Neural cell (in vitro differentiated cells): ENCODE measurements at regions not wholly inside any gene's neighbourhood (a gene's known extent, or its start where the extent isn't known, plus 50 kb on each side); places are given as distances from the start of the nearest gene placed in this dataset.

ENCODE experiments used
- H2AFZ ChIP-seq: fragments of 200-600, 300-800 bp; sonication (generic), shearing (Covaris generic); 2 replicates; pipeline ENCODE4 v1.6.0; 2014; ENCODE audit warnings: low read depth, mild to moderate bottlenecking, antibody characterized with exemption, low read length, moderate library complexity
- H3F3A ChIP-seq: fragments of 200-600 bp; shearing (Covaris generic); 2 replicates; pipeline ENCODE4 v1.6.1; 2016; ENCODE audit warnings: mild to moderate bottlenecking, moderate library complexity, mixed read lengths, antibody characterized with exemption, low read length; ENCODE audit not compliant: insufficient read depth, poor library complexity, severe bottlenecking
- H3K27ac ChIP-seq: fragments of 200-600, 300-800 bp; sonication (generic), shearing (Covaris generic); 2 replicates; pipeline ENCODE4 v1.5.1; 2014; ENCODE audit warnings: mild to moderate bottlenecking, low read length, moderate library complexity
- H3K27me3 ChIP-seq: fragments of 300-800, 200-600 bp; sonication (generic), shearing (Covaris generic); 2 replicates; pipeline ENCODE4 v1.6.0; 2014; ENCODE audit warnings: mild to moderate bottlenecking, low read depth, low read length, moderate library complexity; ENCODE audit not compliant: insufficient read depth
- H3K36me3 ChIP-seq: fragments of 300-800, 200-600 bp; sonication (generic), shearing (Covaris generic); 2 replicates; pipeline ENCODE4 v1.5.1; 2014; ENCODE audit warnings: mild to moderate bottlenecking, antibody characterized with exemption, low read length, moderate library complexity; ENCODE audit not compliant: insufficient read depth
- H3K4me2 ChIP-seq: fragments of 300-800, 200-600 bp; sonication (generic), shearing (Covaris generic); 2 replicates; pipeline ENCODE4 v1.6.0; 2014; ENCODE audit warnings: mild to moderate bottlenecking, low read length
- H3K4me3 ChIP-seq: fragments of 300-800, 200-600 bp; sonication (generic), shearing (Covaris generic); 2 replicates; pipeline ENCODE4 v1.5.1; 2014; ENCODE audit warnings: mild to moderate bottlenecking, low read length, moderate library complexity
- H3K79me2 ChIP-seq: fragments of 200-600 bp; shearing (Covaris generic); replicated peaks from 2 replicates; pipeline ENCODE4 v1.6.0; 2014; ENCODE audit warnings: mild to moderate bottlenecking, low read length, moderate library complexity; ENCODE audit not compliant: insufficient read depth
- H3K9ac ChIP-seq: fragments of 300-800, 200-600 bp; sonication (generic), shearing (Covaris generic); 2 replicates; pipeline ENCODE4 v1.6.1; 2016; ENCODE audit warnings: mild to moderate bottlenecking, low read length, mixed read lengths
- H3K9me2 ChIP-seq: fragments of 200-600 bp; shearing (Covaris generic); 2 replicates; pipeline ENCODE4 v1.6.1; 2016; ENCODE audit warnings: mild to moderate bottlenecking, low read length, mixed read lengths; ENCODE audit not compliant: insufficient read depth
- H3K9me3 ChIP-seq: fragments of 200-600, 300-800 bp; sonication (generic), shearing (Covaris generic); 2 replicates; pipeline ENCODE4 v1.6.1; 2016; ENCODE audit warnings: mild to moderate bottlenecking, mixed run types, low read length, moderate library complexity, mixed read lengths
- H4K20me1 ChIP-seq: fragments of 200-600 bp; shearing (Covaris generic); 2 replicates; pipeline ENCODE4 v1.6.1; 2016; ENCODE audit warnings: mild to moderate bottlenecking, mixed run types; ENCODE audit not compliant: insufficient read depth
- EP300 ChIP-seq: fragments of 450-650 bp; conservative IDR thresholded peaks from 2 replicates; pipeline ENCODE4 v1.6.1; 2014; ENCODE audit warnings: antibody characterized with exemption, mild to moderate bottlenecking, moderate library complexity; ENCODE audit not compliant: poor library complexity, severe bottlenecking
- EZH2 ChIP-seq: fragments of 200-600, 300-800 bp; shearing (Covaris generic), sonication (generic); IDR thresholded peaks from 2 replicates; pipeline ENCODE4 v1.6.1; 2014; ENCODE audit warnings: antibody characterized with exemption, low read length, borderline replicate concordance, mild to moderate bottlenecking; ENCODE audit not compliant: insufficient read depth, poor library complexity, severe bottlenecking
- MXI1 ChIP-seq: fragments of 450-650 bp; conservative IDR thresholded peaks from 2 replicates; pipeline ENCODE4 v1.6.1; 2014; ENCODE audit warnings: antibody characterized with exemption, mild to moderate bottlenecking; ENCODE audit not compliant: poor library complexity, severe bottlenecking
- POLR2AphosphoS5 ChIP-seq: IDR thresholded peaks from 2 replicates; pipeline ENCODE4 v1.6.1; 2012
- RAD21 ChIP-seq: fragments of 450-650 bp; conservative IDR thresholded peaks from 2 replicates; pipeline ENCODE4 v1.6.1; 2014; ENCODE audit warnings: antibody characterized with exemption, mild to moderate bottlenecking, moderate library complexity
- SMC3 ChIP-seq: fragments of 450-650 bp; conservative IDR thresholded peaks from 2 replicates; pipeline ENCODE4 v1.6.1; 2014; ENCODE audit warnings: antibody characterized with exemption, mild to moderate bottlenecking, moderate library complexity; ENCODE audit not compliant: poor library complexity
- TAF1 ChIP-seq: IDR thresholded peaks from 2 replicates; pipeline ENCODE4 v1.6.1; 2012; ENCODE audit warnings: low read depth
- TF ChIP-seq, protein P1 (sequence below): IDR thresholded peaks from 2 replicates; pipeline ENCODE4 v1.6.1; 2012; ENCODE audit warnings: borderline replicate concordance
- TF ChIP-seq, protein P2 (sequence below): fragments of 450-650 bp; IDR thresholded peaks from 2 replicates; pipeline ENCODE4 v1.5.1; 2014; ENCODE audit warnings: antibody characterized with exemption, mild to moderate bottlenecking, moderate library complexity; ENCODE audit not compliant: poor library complexity, severe bottlenecking

DNA sequence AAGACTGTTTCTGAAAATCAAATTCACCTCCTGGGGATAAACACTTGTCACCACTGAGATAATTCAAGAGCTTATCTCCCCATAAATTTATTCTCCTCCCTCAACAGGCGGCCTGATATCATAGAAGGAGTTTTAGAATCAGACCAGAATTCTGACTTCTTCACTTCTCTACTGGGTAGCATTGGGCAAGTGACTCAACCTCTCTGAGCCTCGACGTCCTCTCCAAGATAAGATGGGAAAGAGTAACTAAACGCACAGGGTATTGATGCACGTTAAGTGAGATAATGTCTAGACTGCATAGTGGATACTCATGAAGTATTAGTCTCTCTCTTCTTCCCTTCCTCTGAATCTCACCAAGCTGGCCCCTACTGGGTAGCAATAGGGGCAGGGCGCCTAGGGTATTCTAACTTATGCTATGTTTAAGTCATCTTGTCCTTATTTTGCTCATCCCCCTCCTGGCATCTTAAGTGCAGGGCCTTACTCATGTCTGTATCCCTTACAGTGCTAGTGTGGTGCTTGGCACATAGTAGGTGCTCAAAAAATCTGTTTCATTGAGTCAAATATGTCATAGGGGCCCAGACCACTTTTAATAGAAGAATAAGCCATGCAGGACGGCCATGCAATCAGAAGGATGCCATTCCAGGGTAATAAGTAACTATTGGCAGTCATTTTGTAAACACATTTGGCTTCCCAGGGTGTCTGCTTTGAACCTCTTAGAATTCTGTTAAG is 476.4 kb upstream of the CCL2 start:
- H4K20me1 ChIP-seq = no peaks in the 10 kb centered on the region
- H3K9me2 ChIP-seq = no peaks in the 10 kb centered on the region
- H3K27me3 ChIP-seq = no peaks in the 10 kb centered on the region
- no peaks in the 10 kb centered on the region for H3F3A ChIP-seq
- no peak overlapping the region for H3K4me2 ChIP-seq
- H2AFZ ChIP-seq = no peak overlapping the region
- H3K27ac ChIP-seq = no peak overlapping the region
- H3K4me3 ChIP-seq = no peak overlapping the region
- H3K9me3 ChIP-seq = no peaks in the 10 kb centered on the region
- H3K9ac ChIP-seq = no peak overlapping the region
- TF ChIP-seq POLR2AphosphoS5 (no peak), MXI1 (no peak), TAF1 (no peak)
- TF ChIP-seq, protein P1, sequence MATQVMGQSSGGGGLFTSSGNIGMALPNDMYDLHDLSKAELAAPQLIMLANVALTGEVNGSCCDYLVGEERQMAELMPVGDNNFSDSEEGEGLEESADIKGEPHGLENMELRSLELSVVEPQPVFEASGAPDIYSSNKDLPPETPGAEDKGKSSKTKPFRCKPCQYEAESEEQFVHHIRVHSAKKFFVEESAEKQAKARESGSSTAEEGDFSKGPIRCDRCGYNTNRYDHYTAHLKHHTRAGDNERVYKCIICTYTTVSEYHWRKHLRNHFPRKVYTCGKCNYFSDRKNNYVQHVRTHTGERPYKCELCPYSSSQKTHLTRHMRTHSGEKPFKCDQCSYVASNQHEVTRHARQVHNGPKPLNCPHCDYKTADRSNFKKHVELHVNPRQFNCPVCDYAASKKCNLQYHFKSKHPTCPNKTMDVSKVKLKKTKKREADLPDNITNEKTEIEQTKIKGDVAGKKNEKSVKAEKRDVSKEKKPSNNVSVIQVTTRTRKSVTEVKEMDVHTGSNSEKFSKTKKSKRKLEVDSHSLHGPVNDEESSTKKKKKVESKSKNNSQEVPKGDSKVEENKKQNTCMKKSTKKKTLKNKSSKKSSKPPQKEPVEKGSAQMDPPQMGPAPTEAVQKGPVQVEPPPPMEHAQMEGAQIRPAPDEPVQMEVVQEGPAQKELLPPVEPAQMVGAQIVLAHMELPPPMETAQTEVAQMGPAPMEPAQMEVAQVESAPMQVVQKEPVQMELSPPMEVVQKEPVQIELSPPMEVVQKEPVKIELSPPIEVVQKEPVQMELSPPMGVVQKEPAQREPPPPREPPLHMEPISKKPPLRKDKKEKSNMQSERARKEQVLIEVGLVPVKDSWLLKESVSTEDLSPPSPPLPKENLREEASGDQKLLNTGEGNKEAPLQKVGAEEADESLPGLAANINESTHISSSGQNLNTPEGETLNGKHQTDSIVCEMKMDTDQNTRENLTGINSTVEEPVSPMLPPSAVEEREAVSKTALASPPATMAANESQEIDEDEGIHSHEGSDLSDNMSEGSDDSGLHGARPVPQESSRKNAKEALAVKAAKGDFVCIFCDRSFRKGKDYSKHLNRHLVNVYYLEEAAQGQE = no peak
- H3K79me2 ChIP-seq = no peaks in the 10 kb centered on the region
- no peaks in the 10 kb centered on the region for H3K36me3 ChIP-seq

DNA sequence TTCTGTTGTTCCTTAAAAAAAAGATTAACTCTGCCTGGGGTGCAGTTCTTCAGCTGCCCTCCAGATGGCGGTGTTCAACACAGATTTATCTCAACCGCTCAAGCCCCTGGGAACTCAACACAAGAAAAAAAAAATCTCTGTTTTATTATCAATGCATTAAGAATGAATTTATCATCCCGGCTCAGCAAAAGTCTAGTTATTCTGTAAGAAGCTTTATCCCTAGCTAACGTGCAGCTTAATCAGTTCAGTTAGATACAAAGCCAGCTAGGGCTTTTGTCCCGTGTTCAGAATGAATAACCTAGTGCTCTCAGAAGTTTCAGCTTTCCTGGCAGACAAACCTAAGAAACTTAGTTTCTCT is 475.9 kb upstream of the CCL2 start:
- Histone ChIP-seq H4K20me1 (no peaks in the 10 kb centered on the region), H2AFZ (no peak overlapping the region), H3F3A (no peaks in the 10 kb centered on the region), H3K4me2 (no peak overlapping the region), H3K79me2 (no peaks in the 10 kb centered on the region), H3K4me3 (no peak overlapping the region), H3K9ac (no peak overlapping the region), H3K27me3 (no peaks in the 10 kb centered on the region), H3K9me3 (no peaks in the 10 kb centered on the region), H3K27ac (no peak overlapping the region), H3K9me2 (no peaks in the 10 kb centered on the region), H3K36me3 (no peaks in the 10 kb centered on the region)
- TF ChIP-seq, protein P2, sequence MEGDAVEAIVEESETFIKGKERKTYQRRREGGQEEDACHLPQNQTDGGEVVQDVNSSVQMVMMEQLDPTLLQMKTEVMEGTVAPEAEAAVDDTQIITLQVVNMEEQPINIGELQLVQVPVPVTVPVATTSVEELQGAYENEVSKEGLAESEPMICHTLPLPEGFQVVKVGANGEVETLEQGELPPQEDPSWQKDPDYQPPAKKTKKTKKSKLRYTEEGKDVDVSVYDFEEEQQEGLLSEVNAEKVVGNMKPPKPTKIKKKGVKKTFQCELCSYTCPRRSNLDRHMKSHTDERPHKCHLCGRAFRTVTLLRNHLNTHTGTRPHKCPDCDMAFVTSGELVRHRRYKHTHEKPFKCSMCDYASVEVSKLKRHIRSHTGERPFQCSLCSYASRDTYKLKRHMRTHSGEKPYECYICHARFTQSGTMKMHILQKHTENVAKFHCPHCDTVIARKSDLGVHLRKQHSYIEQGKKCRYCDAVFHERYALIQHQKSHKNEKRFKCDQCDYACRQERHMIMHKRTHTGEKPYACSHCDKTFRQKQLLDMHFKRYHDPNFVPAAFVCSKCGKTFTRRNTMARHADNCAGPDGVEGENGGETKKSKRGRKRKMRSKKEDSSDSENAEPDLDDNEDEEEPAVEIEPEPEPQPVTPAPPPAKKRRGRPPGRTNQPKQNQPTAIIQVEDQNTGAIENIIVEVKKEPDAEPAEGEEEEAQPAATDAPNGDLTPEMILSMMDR = peak; percentile 94
- TF ChIP-seq RAD21 (peak; percentile 95), EZH2 (no peak), SMC3 (peak; percentile 98)

DNA sequence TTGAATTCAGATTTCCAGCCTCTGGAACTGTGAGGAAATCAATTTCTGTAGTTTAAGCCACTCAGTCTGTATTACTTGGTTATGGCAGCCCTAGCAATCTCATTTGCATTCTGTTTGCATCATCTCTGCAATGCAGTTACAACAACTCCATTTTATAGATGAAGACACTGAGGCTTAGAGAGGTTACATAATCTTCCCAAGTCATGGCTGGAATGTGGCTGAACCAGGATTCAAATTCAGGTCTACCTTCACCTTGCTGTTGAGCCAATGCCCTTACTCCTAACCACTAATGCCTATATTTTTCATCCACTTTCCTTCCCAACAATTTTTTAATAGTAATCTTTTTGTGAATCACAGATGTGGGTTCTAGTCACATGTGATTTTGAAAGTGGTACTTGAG is 469.8 kb upstream of the CCL2 start:
- Histone ChIP-seq H4K20me1 (no peaks in the 10 kb centered on the region), H3K9me2 (no peaks in the 10 kb centered on the region), H3K9ac (no peak overlapping the region), H3K9me3 (no peaks in the 10 kb centered on the region), H3K79me2 (no peaks in the 10 kb centered on the region), H3F3A (no peaks in the 10 kb centered on the region), H3K4me2 (no peak overlapping the region), H3K27ac (no peak overlapping the region), H3K4me3 (no peak overlapping the region), H2AFZ (no peak overlapping the region), H3K36me3 (no peaks in the 10 kb centered on the region), H3K27me3 (no peaks in the 10 kb centered on the region)
- TF ChIP-seq POLR2AphosphoS5 (no peak), MXI1 (no peak), SMC3 (no peak), EP300 (no peak), TAF1 (no peak), RAD21 (no peak)
